Heart left ventricle (tissue), 16 donors: ENCODE measurements at regions not wholly inside any gene's neighbourhood (a gene's known extent, or its start where the extent isn't known, plus 50 kb on each side); places are given as distances from the start of the nearest gene placed in this dataset.

Source experiments
- ATAC-seq, 4 donors: fragments of 200-7000 bp; cut with Tn5 transposase; one replicate each; pipeline ENCODE4 v1.9.1; 2020 to 2022; ENCODE audit warnings: moderate library complexity in 4 of 4, mild to moderate bottlenecking in 3 of 4, moderate number of reproducible peaks in 1 of 4
- DNase-seq, 5 donors: peaks; one replicate each; pipeline ENCODE4 v3.0.0-alpha.2; 2020
- H3K27ac ChIP-seq, 12 donors: fragments of 200-600 bp; sonication (generic) in 4 of 12; one replicate each; pipeline versions ENCODE4 v1.5.0 to v1.8.0; 2016 to 2022; ENCODE audit warnings: mild to moderate bottlenecking in 2 of 12
- H3K27me3 ChIP-seq, 9 donors: fragments of 200-600 bp; sonication (generic) in 2 of 9; one replicate each; pipeline versions ENCODE4 v1.5.1 to v1.8.0; 2016 to 2022; ENCODE audit warnings: mild to moderate bottlenecking in 3 of 9
- H3K36me3 ChIP-seq, 9 donors: fragments of 200-600 bp; sonication (generic) in 2 of 9; one replicate each; pipeline versions ENCODE4 v1.5.0 to v1.8.0; 2018 to 2022; ENCODE audit warnings: mild to moderate bottlenecking in 2 of 9
- H3K4me1 ChIP-seq, 12 donors: fragments of 200-600 bp; sonication (generic) in 4 of 12; one replicate each; pipeline versions ENCODE4 v1.5.0 to v1.8.0; 2016 to 2022; ENCODE audit warnings: mild to moderate bottlenecking in 3 of 12
- H3K4me3 ChIP-seq, 12 donors: fragments of 200-600 bp; sonication (generic) in 4 of 12; one replicate each; pipeline versions ENCODE4 v1.5.0 to v1.8.0; 2017 to 2022; ENCODE audit warnings: mild to moderate bottlenecking in 9 of 12, moderate library complexity in 4 of 12
- H3K9me3 ChIP-seq, 12 donors: fragments of 200-600 bp; sonication (generic) in 4 of 12; one replicate each; pipeline versions ENCODE4 v1.5.0 to v1.8.0; 2016 to 2022; ENCODE audit warnings: mild to moderate bottlenecking in 1 of 12
- POLR2A ChIP-seq, 2 donors: fragments of 450-650 bp; IDR thresholded peaks; one replicate each; pipeline ENCODE4 v1.6.1; 2017; ENCODE audit warnings: antibody characterized with exemption in 2 of 2, mild to moderate bottlenecking in 2 of 2, moderate library complexity in 2 of 2
- WGBS, 4 donors: extraction: QIAGEN DNeasy Blood & Tissue Kit in 2 of 4; methylation state at CpG; one replicate each; pipeline versions ENCODE4 v1.1.5 to v1.1.7; 2013 to 2018; 5-methylcytosine and 5-hydroxymethylcytosine counted together
- intact Hi-C, 10 donors: fragments of 100-400 bp; cut with DNase I; formaldehyde crosslinking; loops; one replicate each; pipeline versions ENCODE4 v1.11.1 to v1.14.2; 2022
- TF ChIP-seq, protein P1 (sequence below), 12 donors: fragments of 200-600 bp; sonication (generic) in 4 of 12; IDR thresholded peaks; one replicate each; pipeline versions ENCODE4 v1.5.0 to v1.8.0; 2018 to 2022; ENCODE audit warnings: antibody characterized with exemption in 12 of 12, mild to moderate bottlenecking in 5 of 12
- donor health status: ischemic (EF 13 %, LVEDD 7.1; RV severe dilation, severe dysfunction).
- donor health status: healthy with polysubstance abuse.
- donor health status: DM: no; HTN: yes; CAD: no.
- donor health status: DM: no; HTN: no; CAD: no.
- donor health status: ischemic (EF 25% LVEDD 6.9; RV normal size, moderate dysfunction).
- donor health status: ischemic (EF 25% LVEDD 5.7; RV mildly dilated, moderate dysfunction).
- donor health status: healthy.
- donor health status: DM: yes; HTN: yes; CAD: no.
- donor health status: ischemic (EF 35%, LVEDD 5.7; RV mildly dilated, moderate dysfunction).
- donor health status: nonischemic (EF 11% LVEDD 7.7; RV severe dilation, severe dysfunction).
- donor health status: DM: yes; HTN: yes; CAD: no.
- donor health status: PGD.
- donor health status: ischemic (EF 29% LVEDD 5.4; RV normal size, mild dysfunction).
- donor health status: nonischemic (EF 23%, LVEDD 6.1; RV moderate dilation, normal function).

- WGBS, 4 donors: 84 to 91% (median 87%) methylated on average over 1 of the region's 1 CpG
- intact Hi-C loops: no loop called here
- ATAC-seq (no peak), DNase-seq (no peak)
- H3K4me1 ChIP-seq: no peaks in the 10 kb centered on the region
- TF ChIP-seq, protein P1, sequence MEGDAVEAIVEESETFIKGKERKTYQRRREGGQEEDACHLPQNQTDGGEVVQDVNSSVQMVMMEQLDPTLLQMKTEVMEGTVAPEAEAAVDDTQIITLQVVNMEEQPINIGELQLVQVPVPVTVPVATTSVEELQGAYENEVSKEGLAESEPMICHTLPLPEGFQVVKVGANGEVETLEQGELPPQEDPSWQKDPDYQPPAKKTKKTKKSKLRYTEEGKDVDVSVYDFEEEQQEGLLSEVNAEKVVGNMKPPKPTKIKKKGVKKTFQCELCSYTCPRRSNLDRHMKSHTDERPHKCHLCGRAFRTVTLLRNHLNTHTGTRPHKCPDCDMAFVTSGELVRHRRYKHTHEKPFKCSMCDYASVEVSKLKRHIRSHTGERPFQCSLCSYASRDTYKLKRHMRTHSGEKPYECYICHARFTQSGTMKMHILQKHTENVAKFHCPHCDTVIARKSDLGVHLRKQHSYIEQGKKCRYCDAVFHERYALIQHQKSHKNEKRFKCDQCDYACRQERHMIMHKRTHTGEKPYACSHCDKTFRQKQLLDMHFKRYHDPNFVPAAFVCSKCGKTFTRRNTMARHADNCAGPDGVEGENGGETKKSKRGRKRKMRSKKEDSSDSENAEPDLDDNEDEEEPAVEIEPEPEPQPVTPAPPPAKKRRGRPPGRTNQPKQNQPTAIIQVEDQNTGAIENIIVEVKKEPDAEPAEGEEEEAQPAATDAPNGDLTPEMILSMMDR (IDR thresholded peaks at IDR 0.05): no peak
- no peak for TF ChIP-seq POLR2A (IDR thresholded peaks at IDR 0.05)
- H3K9me3 ChIP-seq: peaks cover 0 to 12% (median 0%) of the 10 kb centered on the region in 12 donors
- H3K4me3 ChIP-seq: no peak overlapping the region
- H3K27ac ChIP-seq: no peak overlapping the region
- no peaks in the 10 kb centered on the region for H3K36me3 ChIP-seq
- no peaks in the 10 kb centered on the region for H3K27me3 ChIP-seq
Observed at GRCh38 chr13:109924376-109924775, 138.0 kb upstream of the IRS2 start.

GRCh38 chr13:109922518-109922917, 136.1 kb upstream of the IRS2 start:
- Histone ChIP-seq H3K9me3 (peaks cover 0 to 12% (median 0%) of the 10 kb centered on the region in 12 donors), H3K27ac (no peak overlapping the region), H3K27me3 (no peaks in the 10 kb centered on the region), H3K4me3 (no peak overlapping the region), H3K4me1 (no peaks in the 10 kb centered on the region), H3K36me3 (no peaks in the 10 kb centered on the region)
- DNase-seq: no peak
- intact Hi-C loops: no loop called here
- no peak for TF ChIP-seq POLR2A (IDR thresholded peaks at IDR 0.05)
- TF ChIP-seq, protein P1 (IDR thresholded peaks at IDR 0.05): no peak
- ATAC-seq: no peak
- WGBS, 4 donors: 74 to 82% (median 75%) methylated on average over 2 of the region's 2 CpGs

DNA sequence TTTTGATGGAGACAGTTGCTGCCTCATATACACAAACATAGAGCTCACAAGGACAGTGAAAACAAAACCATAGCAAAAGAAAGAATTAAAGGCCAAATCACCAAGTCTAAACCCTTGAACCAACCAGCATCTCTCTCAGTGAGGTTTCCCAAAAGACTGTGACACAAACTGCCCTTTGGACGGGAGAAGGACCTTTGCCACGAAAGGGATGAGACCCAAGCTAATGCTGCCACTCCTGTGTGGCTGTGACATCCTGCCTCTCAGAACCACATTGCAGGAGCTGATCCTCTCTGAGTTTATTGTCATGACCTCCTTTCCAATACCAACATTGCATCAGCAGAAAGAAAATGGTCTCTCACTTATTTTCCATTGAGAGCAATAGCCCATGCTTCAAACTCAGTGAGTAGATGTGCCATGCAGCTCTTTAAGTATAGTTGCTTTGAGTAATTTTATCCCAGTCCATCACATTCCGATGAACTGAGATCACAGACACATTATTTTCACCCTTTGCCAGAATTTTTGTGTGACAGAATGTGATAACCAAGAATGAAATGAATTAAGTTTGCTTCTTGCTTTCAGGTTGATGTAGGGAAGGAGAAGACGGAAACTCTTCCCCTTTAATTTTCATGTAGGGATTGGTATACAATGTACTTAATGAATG, 133.5 kb upstream of the IRS2 start:
- DNase-seq (no peak), ATAC-seq (no peak)
- Histone ChIP-seq H3K27ac (no peak overlapping the region), H3K4me1 (no peaks in the 10 kb centered on the region), H3K36me3 (no peaks in the 10 kb centered on the region), H3K27me3 (no peaks in the 10 kb centered on the region), H3K4me3 (no peak overlapping the region), H3K9me3 (no peaks in the 10 kb centered on the region)
- TF ChIP-seq, protein P1 (IDR thresholded peaks at IDR 0.05): no peak
- TF ChIP-seq POLR2A (IDR thresholded peaks at IDR 0.05): no peak
- WGBS, 4 donors: 78 to 87% (median 84%) methylated on average over 4 of the region's 4 CpGs
- intact Hi-C loops: no loop called here

DNA sequence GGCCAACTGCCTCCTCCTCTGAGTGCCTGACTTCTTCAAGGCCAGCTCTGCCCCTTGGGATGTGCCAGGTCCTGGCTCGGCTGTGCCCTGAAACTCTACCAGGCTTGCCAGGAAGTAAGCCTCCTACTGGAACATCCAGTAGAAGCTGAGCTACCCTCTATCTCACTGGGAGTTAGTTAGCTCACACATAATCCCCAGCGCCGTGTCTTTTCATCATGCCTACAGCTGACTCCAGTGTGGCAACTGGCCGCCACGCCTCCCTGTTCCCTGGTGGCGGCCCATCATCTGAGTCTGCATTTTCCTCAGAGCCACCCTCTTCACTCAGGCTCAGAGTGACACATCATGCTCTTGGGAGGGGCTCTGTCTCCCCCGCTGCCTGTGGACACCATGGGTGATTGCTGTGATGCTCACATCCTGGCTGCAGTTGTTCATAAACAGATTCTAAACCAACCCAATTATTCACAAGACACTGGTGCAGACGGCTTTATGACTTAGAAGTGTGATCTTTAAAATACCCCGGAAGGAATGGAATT, 131.9 kb upstream of the IRS2 start:
- Histone ChIP-seq H3K36me3 (no peaks in the 10 kb centered on the region), H3K4me3 (no peak overlapping the region), H3K4me1 (no peaks in the 10 kb centered on the region), H3K9me3 (no peaks in the 10 kb centered on the region), H3K27ac (no peak overlapping the region), H3K27me3 (no peaks in the 10 kb centered on the region)
- WGBS, 4 donors: 75 to 85% (median 79%) methylated on average over 9 of the region's 9 CpGs
- intact Hi-C loops: no loop called here
- DNase-seq: no peak
- no peak for ATAC-seq
- TF ChIP-seq, protein P1 (IDR thresholded peaks at IDR 0.05): no peak
- TF ChIP-seq POLR2A (IDR thresholded peaks at IDR 0.05): no peak
